Neural cell (in vitro differentiated cells): ENCODE measurements at regions not wholly inside any gene's neighbourhood (a gene's known extent, or its start where the extent isn't known, plus 50 kb on each side); places are given as distances from the start of the nearest gene placed in this dataset.

Source experiments
- H2AFZ ChIP-seq: fragments of 200-600, 300-800 bp; sonication (generic), shearing (Covaris generic); 2 replicates; pipeline ENCODE4 v1.6.0; 2014; ENCODE audit warnings: low read depth, mild to moderate bottlenecking, antibody characterized with exemption, low read length, moderate library complexity
- H3F3A ChIP-seq: fragments of 200-600 bp; shearing (Covaris generic); 2 replicates; pipeline ENCODE4 v1.6.1; 2016; ENCODE audit warnings: mild to moderate bottlenecking, moderate library complexity, mixed read lengths, antibody characterized with exemption, low read length; ENCODE audit not compliant: insufficient read depth, poor library complexity, severe bottlenecking
- H3K27ac ChIP-seq: fragments of 200-600, 300-800 bp; sonication (generic), shearing (Covaris generic); 2 replicates; pipeline ENCODE4 v1.5.1; 2014; ENCODE audit warnings: mild to moderate bottlenecking, low read length, moderate library complexity
- H3K27me3 ChIP-seq: fragments of 300-800, 200-600 bp; sonication (generic), shearing (Covaris generic); 2 replicates; pipeline ENCODE4 v1.6.0; 2014; ENCODE audit warnings: mild to moderate bottlenecking, low read depth, low read length, moderate library complexity; ENCODE audit not compliant: insufficient read depth
- H3K36me3 ChIP-seq: fragments of 300-800, 200-600 bp; sonication (generic), shearing (Covaris generic); 2 replicates; pipeline ENCODE4 v1.5.1; 2014; ENCODE audit warnings: mild to moderate bottlenecking, antibody characterized with exemption, low read length, moderate library complexity; ENCODE audit not compliant: insufficient read depth
- H3K4me2 ChIP-seq: fragments of 300-800, 200-600 bp; sonication (generic), shearing (Covaris generic); 2 replicates; pipeline ENCODE4 v1.6.0; 2014; ENCODE audit warnings: mild to moderate bottlenecking, low read length
- H3K4me3 ChIP-seq: fragments of 300-800, 200-600 bp; sonication (generic), shearing (Covaris generic); 2 replicates; pipeline ENCODE4 v1.5.1; 2014; ENCODE audit warnings: mild to moderate bottlenecking, low read length, moderate library complexity
- H3K79me2 ChIP-seq: fragments of 200-600 bp; shearing (Covaris generic); replicated peaks from 2 replicates; pipeline ENCODE4 v1.6.0; 2014; ENCODE audit warnings: mild to moderate bottlenecking, low read length, moderate library complexity; ENCODE audit not compliant: insufficient read depth
- H3K9ac ChIP-seq: fragments of 300-800, 200-600 bp; sonication (generic), shearing (Covaris generic); 2 replicates; pipeline ENCODE4 v1.6.1; 2016; ENCODE audit warnings: mild to moderate bottlenecking, low read length, mixed read lengths
- H3K9me2 ChIP-seq: fragments of 200-600 bp; shearing (Covaris generic); 2 replicates; pipeline ENCODE4 v1.6.1; 2016; ENCODE audit warnings: mild to moderate bottlenecking, low read length, mixed read lengths; ENCODE audit not compliant: insufficient read depth
- H3K9me3 ChIP-seq: fragments of 200-600, 300-800 bp; sonication (generic), shearing (Covaris generic); 2 replicates; pipeline ENCODE4 v1.6.1; 2016; ENCODE audit warnings: mild to moderate bottlenecking, mixed run types, low read length, moderate library complexity, mixed read lengths
- H4K20me1 ChIP-seq: fragments of 200-600 bp; shearing (Covaris generic); 2 replicates; pipeline ENCODE4 v1.6.1; 2016; ENCODE audit warnings: mild to moderate bottlenecking, mixed run types; ENCODE audit not compliant: insufficient read depth
- CTCF ChIP-seq: fragments of 450-650 bp; IDR thresholded peaks from 2 replicates; pipeline ENCODE4 v1.5.1; 2014; ENCODE audit warnings: antibody characterized with exemption, mild to moderate bottlenecking, moderate library complexity; ENCODE audit not compliant: poor library complexity, severe bottlenecking
- EP300 ChIP-seq: fragments of 450-650 bp; conservative IDR thresholded peaks from 2 replicates; pipeline ENCODE4 v1.6.1; 2014; ENCODE audit warnings: antibody characterized with exemption, mild to moderate bottlenecking, moderate library complexity; ENCODE audit not compliant: poor library complexity, severe bottlenecking
- EZH2 ChIP-seq: fragments of 200-600, 300-800 bp; shearing (Covaris generic), sonication (generic); IDR thresholded peaks from 2 replicates; pipeline ENCODE4 v1.6.1; 2014; ENCODE audit warnings: antibody characterized with exemption, low read length, borderline replicate concordance, mild to moderate bottlenecking; ENCODE audit not compliant: insufficient read depth, poor library complexity, severe bottlenecking
- MXI1 ChIP-seq: fragments of 450-650 bp; conservative IDR thresholded peaks from 2 replicates; pipeline ENCODE4 v1.6.1; 2014; ENCODE audit warnings: antibody characterized with exemption, mild to moderate bottlenecking; ENCODE audit not compliant: poor library complexity, severe bottlenecking
- POLR2AphosphoS5 ChIP-seq: IDR thresholded peaks from 2 replicates; pipeline ENCODE4 v1.6.1; 2012
- RAD21 ChIP-seq: fragments of 450-650 bp; conservative IDR thresholded peaks from 2 replicates; pipeline ENCODE4 v1.6.1; 2014; ENCODE audit warnings: antibody characterized with exemption, mild to moderate bottlenecking, moderate library complexity
- REST ChIP-seq: IDR thresholded peaks from 2 replicates; pipeline ENCODE4 v1.6.1; 2012; ENCODE audit warnings: borderline replicate concordance
- SMC3 ChIP-seq: fragments of 450-650 bp; conservative IDR thresholded peaks from 2 replicates; pipeline ENCODE4 v1.6.1; 2014; ENCODE audit warnings: antibody characterized with exemption, mild to moderate bottlenecking, moderate library complexity; ENCODE audit not compliant: poor library complexity
- TAF1 ChIP-seq: IDR thresholded peaks from 2 replicates; pipeline ENCODE4 v1.6.1; 2012; ENCODE audit warnings: low read depth

GRCh38 chr5:159700016-159700415, 216.3 kb upstream of the ADRA1B start:
- H3K9me3 ChIP-seq, result no peaks in the 10 kb centered on the region
- no peaks in the 10 kb centered on the region for H4K20me1 ChIP-seq
- H3K36me3 ChIP-seq, result no peaks in the 10 kb centered on the region
- no peaks in the 10 kb centered on the region for H3K79me2 ChIP-seq
- no peak overlapping the region for H3K9ac ChIP-seq
- H2AFZ ChIP-seq, result no peak overlapping the region
- H3F3A ChIP-seq, result no peaks in the 10 kb centered on the region
- no peak overlapping the region for H3K4me3 ChIP-seq
- H3K27me3 ChIP-seq, result no peaks in the 10 kb centered on the region
- TF ChIP-seq MXI1, result no peak
- no peak for TF ChIP-seq POLR2AphosphoS5
- TF ChIP-seq TAF1, result no peak
- no peak for TF ChIP-seq RAD21
- no peak for TF ChIP-seq CTCF
- H3K9me2 ChIP-seq, result no peaks in the 10 kb centered on the region
- H3K4me2 ChIP-seq, result no peak overlapping the region
- no peak overlapping the region for H3K27ac ChIP-seq

DNA sequence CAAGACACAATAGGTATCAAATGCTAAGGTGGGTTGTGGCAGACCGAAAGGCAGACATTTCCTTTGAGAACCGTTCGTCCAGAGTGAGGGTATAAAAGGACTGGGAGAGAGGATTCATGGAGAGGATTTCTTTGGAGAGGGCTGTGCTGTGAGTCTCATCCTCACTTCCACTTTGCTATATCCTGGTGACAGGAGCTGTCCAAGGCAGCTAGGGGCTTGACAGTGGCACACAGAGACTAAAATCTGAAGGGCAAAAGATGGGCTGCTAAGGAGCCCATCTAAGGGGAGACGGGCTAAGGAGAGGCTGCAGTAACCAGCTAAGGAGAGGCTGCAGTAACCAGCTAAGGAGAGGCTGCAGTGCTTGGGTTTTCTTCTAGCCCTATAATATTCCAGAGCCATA, 214.0 kb upstream of the ADRA1B start:
- no peak overlapping the region for H3K9ac ChIP-seq
- H4K20me1 ChIP-seq, result no peaks in the 10 kb centered on the region
- H3K36me3 ChIP-seq, result no peaks in the 10 kb centered on the region
- no peaks in the 10 kb centered on the region for H3F3A ChIP-seq
- H3K9me2 ChIP-seq, result no peaks in the 10 kb centered on the region
- H3K9me3 ChIP-seq, result no peaks in the 10 kb centered on the region
- TF ChIP-seq SMC3, result no peak
- no peak for TF ChIP-seq TAF1
- no peak for TF ChIP-seq REST
- TF ChIP-seq EP300, result no peak
- TF ChIP-seq CTCF, result no peak
- TF ChIP-seq EZH2, result no peak
- TF ChIP-seq POLR2AphosphoS5, result no peak
- H3K27me3 ChIP-seq, result no peaks in the 10 kb centered on the region
- H3K4me2 ChIP-seq, result no peak overlapping the region
- H2AFZ ChIP-seq, result no peak overlapping the region
- H3K27ac ChIP-seq, result no peak overlapping the region
- no peak overlapping the region for H3K4me3 ChIP-seq
- H3K79me2 ChIP-seq, result no peaks in the 10 kb centered on the region
